GM12892 (cell line): ENCODE measurements at regions not wholly inside any gene's neighbourhood (a gene's known extent, or its start where the extent isn't known, plus 50 kb on each side); places are given as distances from the start of the nearest gene placed in this dataset.

Source experiments
- POLR2A ChIP-seq: IDR thresholded peaks from 2 replicates; pipeline ENCODE4 v1.6.1; 2011; ENCODE audit warnings: low read depth, low read length, control low read depth
- POLR2AphosphoS5 ChIP-seq: IDR thresholded peaks from 2 replicates; pipeline ENCODE4 v1.6.1; 2011; ENCODE audit warnings: low read depth, low read length, control low read depth
- TAF1 ChIP-seq: IDR thresholded peaks from 2 replicates; pipeline ENCODE4 v1.6.1; 2011; ENCODE audit warnings: low read depth, mild to moderate bottlenecking, control low read depth, low read length, borderline replicate concordance

DNA sequence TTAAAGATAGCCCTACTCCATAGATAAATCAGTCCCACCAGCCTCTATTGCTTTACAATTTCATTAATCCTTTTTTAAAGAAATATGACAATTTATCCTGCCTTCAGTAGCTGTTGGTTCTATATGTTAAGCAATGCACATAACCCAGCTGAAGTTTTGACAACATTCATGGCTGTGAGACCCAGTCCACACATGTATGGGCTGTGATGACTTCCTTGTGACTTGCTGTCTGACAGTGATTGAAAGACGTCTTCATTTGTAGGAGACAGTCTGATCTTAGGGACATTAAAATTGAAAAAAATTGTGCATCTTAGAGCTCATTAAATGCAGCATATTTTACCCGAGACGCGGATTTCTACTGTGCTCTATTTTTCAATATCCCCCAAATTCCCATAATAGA lies 252.0 kb upstream of the ASIC2 start:
- TF ChIP-seq POLR2A (no peak), TAF1 (no peak), POLR2AphosphoS5 (no peak)
